ENCODE measurements at regions not wholly inside any gene's neighbourhood (a gene's known extent, or its start where the extent isn't known, plus 50 kb on each side); places are given as distances from the start of the nearest gene placed in this dataset.
"Not testable (repeated sequence)": the region's sequence is repeated elsewhere in the genome, so short reads cannot be mapped to it uniquely, and the experiment has no call there.

DNA sequence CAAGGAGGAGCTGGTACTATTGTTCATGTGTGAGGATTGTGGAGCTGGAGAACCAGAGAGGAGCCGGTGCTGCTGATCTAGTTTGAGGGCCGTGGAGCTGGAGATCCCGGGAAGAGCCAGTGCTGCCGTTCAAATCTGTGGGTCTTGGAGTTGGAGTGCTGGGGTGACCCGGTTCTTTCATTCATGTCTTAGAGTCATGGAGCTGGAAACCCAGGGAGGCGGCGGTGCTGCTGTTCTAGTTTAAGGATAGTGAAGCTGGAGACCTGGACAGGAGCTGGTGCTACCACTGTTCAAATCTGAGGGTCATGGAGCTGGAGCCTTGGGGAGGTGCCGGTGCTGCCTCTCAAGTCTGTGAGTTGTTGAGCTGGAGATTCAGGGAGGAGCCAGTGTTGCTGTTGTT is 88.5 kb upstream of the ZNF479 start:
- no peak for DNase-seq
- POLR2A ChIA-PET, result no interaction called here
- ATAC-seq, result no peak
- TF ChIP-seq, protein P1, sequence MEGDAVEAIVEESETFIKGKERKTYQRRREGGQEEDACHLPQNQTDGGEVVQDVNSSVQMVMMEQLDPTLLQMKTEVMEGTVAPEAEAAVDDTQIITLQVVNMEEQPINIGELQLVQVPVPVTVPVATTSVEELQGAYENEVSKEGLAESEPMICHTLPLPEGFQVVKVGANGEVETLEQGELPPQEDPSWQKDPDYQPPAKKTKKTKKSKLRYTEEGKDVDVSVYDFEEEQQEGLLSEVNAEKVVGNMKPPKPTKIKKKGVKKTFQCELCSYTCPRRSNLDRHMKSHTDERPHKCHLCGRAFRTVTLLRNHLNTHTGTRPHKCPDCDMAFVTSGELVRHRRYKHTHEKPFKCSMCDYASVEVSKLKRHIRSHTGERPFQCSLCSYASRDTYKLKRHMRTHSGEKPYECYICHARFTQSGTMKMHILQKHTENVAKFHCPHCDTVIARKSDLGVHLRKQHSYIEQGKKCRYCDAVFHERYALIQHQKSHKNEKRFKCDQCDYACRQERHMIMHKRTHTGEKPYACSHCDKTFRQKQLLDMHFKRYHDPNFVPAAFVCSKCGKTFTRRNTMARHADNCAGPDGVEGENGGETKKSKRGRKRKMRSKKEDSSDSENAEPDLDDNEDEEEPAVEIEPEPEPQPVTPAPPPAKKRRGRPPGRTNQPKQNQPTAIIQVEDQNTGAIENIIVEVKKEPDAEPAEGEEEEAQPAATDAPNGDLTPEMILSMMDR (IDR thresholded peaks at IDR 0.05), result no peak
- H3K36me3 Mint-ChIP-seq (ENCODE audit: low read depth), result peaks cover 11% of the 10 kb centered on the region
- H3K4me1 Mint-ChIP-seq (ENCODE audit: low read depth), result no peaks in the 10 kb centered on the region
- H3K27ac Mint-ChIP-seq, result no peak overlapping the region
- H3K27me3 Mint-ChIP-seq, result no peaks in the 10 kb centered on the region
- H3K4me3 Mint-ChIP-seq, result no peak overlapping the region
- CTCF ChIA-PET, result no interaction called here
- intact Hi-C loops (cut with micrococcal nuclease), result no loop called here
- H3K9me3 Mint-ChIP-seq, result peaks cover 66% of the 10 kb centered on the region

DNA sequence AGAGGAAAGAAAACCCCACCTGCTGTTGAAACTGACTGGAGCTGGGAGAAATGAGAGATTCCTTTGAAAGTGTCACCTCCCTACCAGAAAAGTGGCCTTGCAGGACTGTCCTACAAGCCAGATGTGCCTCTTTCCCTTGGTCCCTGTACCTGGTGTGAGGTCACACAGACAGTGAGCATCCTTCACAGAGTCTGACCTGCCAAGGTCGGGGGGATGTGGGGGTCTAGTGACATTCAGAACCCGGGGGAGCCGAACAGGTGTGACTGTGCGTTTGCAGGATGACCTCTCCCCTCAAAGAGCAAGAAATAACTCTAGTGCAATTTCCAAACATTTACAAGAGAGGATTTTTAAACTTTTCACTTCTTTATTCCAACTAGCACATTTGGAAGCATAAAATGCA is 93.4 kb upstream of the ZNF479 start:
- DNase-seq (no peak), ATAC-seq (no peak)
- Mint-ChIP-seq H3K27ac (no peak overlapping the region), H3K4me1 (ENCODE audit: low read depth) (no peaks in the 10 kb centered on the region), H3K27me3 (no peaks in the 10 kb centered on the region), H3K4me3 (no peak overlapping the region), H3K36me3 (ENCODE audit: low read depth) (no peaks in the 10 kb centered on the region), H3K9me3 (peaks cover 45% of the 10 kb centered on the region)
- CTCF ChIA-PET, result no interaction called here
- intact Hi-C loops (cut with micrococcal nuclease), result no loop called here
- TF ChIP-seq, protein P1 (IDR thresholded peaks at IDR 0.05), result no peak
- POLR2A ChIA-PET, result no interaction called here

DNA sequence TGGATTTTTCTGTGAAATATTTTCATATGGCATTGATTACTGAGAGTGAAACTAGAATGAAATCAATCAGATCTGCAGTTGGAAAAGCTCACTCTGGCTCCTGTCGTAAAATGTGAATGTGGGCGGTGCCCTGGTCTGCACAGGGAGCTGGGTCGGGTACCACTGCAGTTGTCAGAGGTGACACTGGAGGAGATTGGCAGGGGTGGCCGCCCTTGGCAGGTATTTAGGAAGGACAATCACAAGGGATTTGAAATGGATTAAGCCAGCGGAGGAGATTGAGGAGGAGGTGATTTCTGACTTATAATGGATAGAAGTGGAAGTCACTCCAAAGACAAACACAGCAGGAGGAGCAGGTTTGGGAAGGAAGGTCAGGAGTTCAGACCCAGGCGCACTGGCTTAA is 109.0 kb upstream of the ZNF479 start:
- H3K36me3 Mint-ChIP-seq (ENCODE audit: low read depth); H3K27ac Mint-ChIP-seq; H3K4me1 Mint-ChIP-seq (ENCODE audit: low read depth); H3K27me3 Mint-ChIP-seq; H3K4me3 Mint-ChIP-seq; POLR2A ChIA-PET; ATAC-seq; DNase-seq; CTCF ChIA-PET; intact Hi-C loops (cut with micrococcal nuclease): not testable (repeated sequence)
- peaks cover 34% of the 10 kb centered on the region for H3K9me3 Mint-ChIP-seq

DNA sequence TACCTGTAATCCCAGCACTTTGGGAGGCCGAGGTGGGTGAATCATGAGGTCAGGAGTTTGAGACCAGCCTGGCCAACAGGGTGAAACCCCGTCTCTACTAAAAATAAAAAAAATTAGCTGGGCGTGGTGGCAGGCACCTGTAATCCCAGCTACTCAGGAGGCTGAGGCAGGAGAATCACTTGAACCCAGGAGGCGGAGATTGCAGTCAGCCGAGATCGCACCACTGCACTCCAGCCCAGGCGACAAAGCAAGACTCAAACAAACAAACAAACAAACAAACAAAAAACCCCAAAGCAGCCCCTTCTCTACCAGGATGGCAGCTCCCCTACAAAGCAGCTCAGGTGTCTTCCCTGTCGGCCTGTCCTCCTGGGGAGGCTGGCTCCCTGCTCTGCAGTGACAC is 111.3 kb upstream of the ZNF479 start:
- H3K4me1 Mint-ChIP-seq (ENCODE audit: low read depth); intact Hi-C loops (cut with micrococcal nuclease); POLR2A ChIA-PET; ATAC-seq; DNase-seq; H3K27ac Mint-ChIP-seq; H3K36me3 Mint-ChIP-seq (ENCODE audit: low read depth); H3K4me3 Mint-ChIP-seq; CTCF ChIA-PET; H3K27me3 Mint-ChIP-seq: not testable (repeated sequence)
- H3K9me3 Mint-ChIP-seq, result peaks cover 41% of the 10 kb centered on the region

DNA sequence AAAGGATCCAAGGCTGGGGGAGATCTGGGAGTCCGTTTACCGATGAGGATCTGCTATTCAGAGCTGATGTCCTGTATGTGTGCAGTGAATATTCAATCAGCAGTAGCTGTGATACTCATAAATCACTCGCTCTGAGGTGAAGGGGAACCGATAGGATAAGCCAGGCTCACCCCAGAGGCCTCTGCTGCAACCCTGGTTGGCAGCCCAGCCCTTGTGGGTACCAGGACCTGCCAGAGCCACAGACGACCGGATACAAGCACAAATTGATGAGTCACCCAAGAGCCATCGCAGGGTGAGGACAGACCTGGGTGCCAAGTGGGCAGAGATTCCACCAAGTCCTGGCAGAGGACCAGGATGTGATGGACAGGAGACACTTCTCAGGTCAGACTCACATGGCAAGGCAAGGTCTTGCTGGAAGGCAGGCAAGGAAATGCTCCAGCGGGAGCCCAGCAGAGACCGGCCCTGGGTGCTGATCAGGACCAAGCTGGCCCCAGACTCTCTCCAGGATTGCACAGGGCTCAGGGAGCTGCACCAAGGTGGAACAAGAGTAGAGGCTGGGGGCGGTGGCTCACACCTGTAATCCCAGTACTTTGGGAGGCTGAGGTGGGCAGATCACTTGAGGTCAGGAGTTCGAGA is 112.2 kb upstream of the ZNF479 start:
- intact Hi-C loops (cut with micrococcal nuclease); POLR2A ChIA-PET; H3K27ac Mint-ChIP-seq; H3K36me3 Mint-ChIP-seq (ENCODE audit: low read depth); H3K4me1 Mint-ChIP-seq (ENCODE audit: low read depth); DNase-seq; H3K4me3 Mint-ChIP-seq; ATAC-seq; H3K27me3 Mint-ChIP-seq; CTCF ChIA-PET: not testable (repeated sequence)
- H3K9me3 Mint-ChIP-seq, result peaks cover 39% of the 10 kb centered on the region

DNA sequence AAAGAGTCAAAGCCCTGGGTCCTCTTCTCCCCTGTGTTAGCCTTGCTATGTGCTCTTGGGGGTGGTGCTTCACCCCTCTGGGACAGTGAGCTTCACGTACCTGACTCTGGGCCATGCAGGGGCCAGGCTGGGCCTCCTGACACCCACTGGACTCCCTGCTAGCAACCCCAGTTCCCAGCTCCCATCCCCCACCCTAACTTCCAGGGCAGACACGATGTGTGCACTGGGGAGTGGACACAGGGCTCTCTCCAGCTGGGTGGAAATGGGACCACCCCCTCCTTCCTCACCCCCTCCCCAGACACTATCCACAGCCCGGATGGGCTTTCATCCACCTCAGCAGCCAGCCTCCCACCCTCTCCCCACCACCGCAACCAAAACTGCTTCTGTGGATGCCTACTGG is 113.0 kb upstream of the ZNF479 start:
- intact Hi-C loops (cut with micrococcal nuclease), result no loop called here
- ChIA-PET POLR2A (no interaction called here), CTCF (no interaction called here)
- Mint-ChIP-seq H3K27ac (no peak overlapping the region), H3K9me3 (peaks cover 41% of the 10 kb centered on the region), H3K4me3 (no peak overlapping the region), H3K4me1 (ENCODE audit: low read depth) (no peaks in the 10 kb centered on the region), H3K36me3 (ENCODE audit: low read depth) (no peaks in the 10 kb centered on the region), H3K27me3 (no peaks in the 10 kb centered on the region)
- ATAC-seq, result no peak
- no peak for DNase-seq
- TF ChIP-seq, protein P1 (IDR thresholded peaks at IDR 0.05), result no peak

DNA sequence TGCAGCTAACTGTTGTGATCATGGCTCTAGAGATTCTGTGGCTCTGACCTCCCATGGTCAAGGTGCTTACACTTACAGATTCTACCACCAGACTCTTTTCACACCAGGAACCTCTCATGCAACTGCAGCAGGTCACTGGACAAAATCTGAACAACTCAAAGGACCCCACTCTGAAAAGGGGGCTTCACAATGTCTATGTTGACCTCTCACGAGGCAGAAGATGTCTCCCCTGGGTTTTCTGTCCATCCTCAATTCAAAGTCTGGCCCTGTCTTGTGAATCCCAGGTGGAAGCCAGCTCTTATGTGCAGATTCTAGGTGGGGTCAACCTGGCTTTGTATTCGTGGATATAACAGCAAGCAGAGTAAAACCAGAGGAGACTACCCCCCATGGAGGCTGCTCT is 118.6 kb upstream of the ZNF479 start:
- peaks cover 22% of the 10 kb centered on the region for H3K9me3 Mint-ChIP-seq
- POLR2A ChIA-PET, result no interaction called here
- TF ChIP-seq, protein P1 (IDR thresholded peaks at IDR 0.05), result no peak
- DNase-seq (no peak), ATAC-seq (no peak)
- H3K27ac Mint-ChIP-seq, result no peak overlapping the region
- H3K36me3 Mint-ChIP-seq (ENCODE audit: low read depth), result no peaks in the 10 kb centered on the region
- no peaks in the 10 kb centered on the region for H3K4me1 Mint-ChIP-seq (ENCODE audit: low read depth)
- intact Hi-C loops (cut with micrococcal nuclease), result no loop called here
- CTCF ChIA-PET, result no interaction called here
- no peak overlapping the region for H3K4me3 Mint-ChIP-seq
- H3K27me3 Mint-ChIP-seq, result no peaks in the 10 kb centered on the region
